Heart left ventricle (tissue), 13 donors: ENCODE measurements at regions not wholly inside any gene's neighbourhood (a gene's known extent, or its start where the extent isn't known, plus 50 kb on each side); places are given as distances from the start of the nearest gene placed in this dataset.

Experiments used
- CTCF ChIP-seq, 12 donors: fragments of 200-600 bp; sonication (generic) in 4 of 12; IDR thresholded peaks; one replicate each; pipeline versions ENCODE4 v1.5.0 to v1.8.0; 2018 to 2022; ENCODE audit warnings: antibody characterized with exemption in 12 of 12, mild to moderate bottlenecking in 5 of 12
- POLR2A ChIP-seq, 2 donors: fragments of 450-650 bp; IDR thresholded peaks; one replicate each; pipeline ENCODE4 v1.6.1; 2017; ENCODE audit warnings: antibody characterized with exemption in 2 of 2, mild to moderate bottlenecking in 2 of 2, moderate library complexity in 2 of 2
- donor health status: ischemic (EF 13 %, LVEDD 7.1; RV severe dilation, severe dysfunction).
- donor health status: DM: no; HTN: yes; CAD: no.
- donor health status: DM: no; HTN: no; CAD: no.
- donor health status: ischemic (EF 25% LVEDD 6.9; RV normal size, moderate dysfunction).
- donor health status: ischemic (EF 25% LVEDD 5.7; RV mildly dilated, moderate dysfunction).
- donor health status: ischemic (EF 35%, LVEDD 5.7; RV mildly dilated, moderate dysfunction).
- donor health status: nonischemic (EF 11% LVEDD 7.7; RV severe dilation, severe dysfunction).
- donor health status: DM: yes; HTN: yes; CAD: no.
- donor health status: PGD.
- donor health status: ischemic (EF 29% LVEDD 5.4; RV normal size, mild dysfunction).
- donor health status: nonischemic (EF 23%, LVEDD 6.1; RV moderate dilation, normal function).

DNA sequence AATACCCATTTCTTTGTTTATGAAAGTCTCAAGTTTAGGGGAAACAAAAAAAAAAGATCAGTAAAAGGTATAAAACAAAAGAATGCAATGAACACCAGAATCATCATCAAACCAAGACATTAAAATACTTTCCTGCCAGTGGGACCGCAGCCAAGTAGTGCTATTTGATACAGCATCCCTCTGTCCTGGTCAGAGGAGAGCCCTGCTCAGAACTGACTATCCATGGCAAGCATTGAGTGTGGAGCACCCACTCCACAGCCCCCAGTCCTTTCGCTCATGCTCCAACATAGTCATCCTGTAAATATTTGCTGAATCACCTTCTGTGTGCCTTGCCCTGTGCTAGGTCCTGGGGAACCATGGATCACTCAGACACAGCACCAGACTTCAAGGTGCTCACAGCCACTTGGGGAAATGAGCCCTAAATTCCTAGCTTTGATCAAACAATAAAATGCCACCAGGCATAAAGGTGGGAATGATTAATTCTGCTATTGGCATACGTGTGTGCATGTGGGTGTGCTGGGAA lies 213.6 kb upstream of the TBX20 start:
- TF ChIP-seq CTCF (IDR thresholded peaks at IDR 0.05) (no peak), POLR2A (IDR thresholded peaks at IDR 0.05) (no peak)
